Loucy (cell line): ENCODE measurements at regions not wholly inside any gene's neighbourhood (a gene's known extent, or its start where the extent isn't known, plus 50 kb on each side); places are given as distances from the start of the nearest gene placed in this dataset.

Experiments used
- EZH2phosphoT487 ChIP-seq: fragments of 200-600 bp; IDR thresholded peaks from 2 replicates; pipeline ENCODE4 v1.6.1; 2018; ENCODE audit warnings: antibody characterized with exemption, mild to moderate bottlenecking, moderate library complexity, borderline replicate concordance
- TF ChIP-seq, protein P1 (sequence below): fragments of 200-600 bp; sonication (generic); conservative IDR thresholded peaks from 2 replicates; pipeline ENCODE4 v1.5.1; 2014; ENCODE audit warnings: mild to moderate bottlenecking, antibody characterized with exemption, low read length

DNA sequence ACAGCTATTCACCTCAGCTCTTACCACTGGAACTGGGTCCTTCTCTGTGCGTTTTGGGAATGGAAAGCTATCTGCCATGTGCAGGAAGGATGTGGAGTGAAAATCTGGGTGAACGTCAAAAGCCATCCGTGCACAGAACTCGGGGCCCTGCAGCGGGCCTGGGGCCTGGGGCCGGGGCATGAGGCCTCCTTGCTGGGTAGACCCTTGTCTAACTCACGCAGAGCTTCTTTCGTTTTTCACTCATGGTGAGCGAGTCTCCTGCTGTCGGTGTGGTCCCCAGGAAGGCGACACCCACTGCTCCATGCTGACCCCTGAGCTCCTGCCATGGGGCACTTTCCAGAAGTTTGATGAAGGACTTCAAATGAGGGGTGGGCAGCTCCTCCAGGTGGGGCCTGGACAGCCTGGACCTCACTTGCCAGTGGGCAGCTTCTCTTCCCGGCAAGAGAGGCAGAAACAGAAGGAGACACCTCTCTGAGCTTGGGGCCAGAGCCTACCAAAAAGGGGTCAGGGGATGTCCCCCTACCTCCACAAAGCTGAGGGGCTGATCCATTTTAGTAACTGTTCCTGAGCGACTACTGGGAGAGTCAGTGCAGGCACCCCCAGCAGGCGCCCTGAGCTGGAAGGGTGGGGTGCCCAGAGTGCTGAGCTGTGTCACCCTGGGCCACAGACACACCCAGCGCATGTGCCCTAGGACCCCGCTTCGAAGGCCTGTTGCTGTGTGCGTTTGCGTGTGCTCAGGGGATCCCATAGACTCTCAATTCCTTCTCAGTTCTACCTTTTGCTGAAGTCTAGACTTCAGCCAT, 117.7 kb upstream of the HDAC4 start:
- TF ChIP-seq, protein P1, sequence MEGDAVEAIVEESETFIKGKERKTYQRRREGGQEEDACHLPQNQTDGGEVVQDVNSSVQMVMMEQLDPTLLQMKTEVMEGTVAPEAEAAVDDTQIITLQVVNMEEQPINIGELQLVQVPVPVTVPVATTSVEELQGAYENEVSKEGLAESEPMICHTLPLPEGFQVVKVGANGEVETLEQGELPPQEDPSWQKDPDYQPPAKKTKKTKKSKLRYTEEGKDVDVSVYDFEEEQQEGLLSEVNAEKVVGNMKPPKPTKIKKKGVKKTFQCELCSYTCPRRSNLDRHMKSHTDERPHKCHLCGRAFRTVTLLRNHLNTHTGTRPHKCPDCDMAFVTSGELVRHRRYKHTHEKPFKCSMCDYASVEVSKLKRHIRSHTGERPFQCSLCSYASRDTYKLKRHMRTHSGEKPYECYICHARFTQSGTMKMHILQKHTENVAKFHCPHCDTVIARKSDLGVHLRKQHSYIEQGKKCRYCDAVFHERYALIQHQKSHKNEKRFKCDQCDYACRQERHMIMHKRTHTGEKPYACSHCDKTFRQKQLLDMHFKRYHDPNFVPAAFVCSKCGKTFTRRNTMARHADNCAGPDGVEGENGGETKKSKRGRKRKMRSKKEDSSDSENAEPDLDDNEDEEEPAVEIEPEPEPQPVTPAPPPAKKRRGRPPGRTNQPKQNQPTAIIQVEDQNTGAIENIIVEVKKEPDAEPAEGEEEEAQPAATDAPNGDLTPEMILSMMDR, result no peak
- TF ChIP-seq EZH2phosphoT487, result no peak
